Muscle of arm (tissue), 1 donor: ENCODE measurements at regions not wholly inside any gene's neighbourhood (a gene's known extent, or its start where the extent isn't known, plus 50 kb on each side); places are given as distances from the start of the nearest gene placed in this dataset.

Source experiments
- DNase-seq: peaks from one replicate; pipeline ENCODE4 v3.0.0-alpha.2; 2013

DNA sequence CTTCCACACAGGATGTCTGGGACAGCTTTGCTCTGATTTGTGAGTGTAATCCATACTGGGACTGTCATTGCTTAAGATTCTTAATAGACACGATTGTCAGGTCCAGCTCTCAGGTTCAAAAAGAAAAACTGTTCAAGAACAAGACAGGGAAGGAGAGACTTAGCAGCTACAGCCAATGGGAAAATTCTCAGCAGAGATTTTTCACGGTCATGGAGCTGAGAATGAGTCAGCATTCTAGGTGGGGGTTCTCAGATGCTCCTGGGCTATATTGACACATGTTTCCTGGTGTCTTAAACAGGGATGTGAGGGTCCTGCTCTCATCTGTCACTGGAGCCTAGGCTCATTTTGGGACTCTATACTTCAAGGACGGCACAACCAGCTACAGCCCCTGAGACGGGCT is 318.3 kb downstream of the RRAGC start:
- no peak for DNase-seq

DNA sequence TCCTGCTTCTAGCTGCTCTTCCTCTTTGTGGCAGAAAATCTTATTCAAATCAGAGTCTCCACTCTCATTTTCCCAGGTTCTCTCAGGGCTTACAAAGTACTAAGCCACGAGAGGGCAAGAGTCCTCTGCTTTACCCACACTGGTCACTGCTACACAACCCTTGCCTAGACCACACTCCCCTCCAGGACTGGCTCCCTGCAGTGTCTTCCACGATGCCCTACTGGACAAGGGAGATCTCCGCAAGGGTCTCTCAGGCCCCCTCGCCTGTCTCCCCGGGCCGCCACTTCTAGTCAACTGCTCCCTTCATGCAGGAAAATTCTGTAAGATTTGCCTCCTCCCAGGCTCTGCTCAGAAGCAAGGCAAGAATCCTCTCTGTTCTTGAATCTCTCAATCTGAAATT is 319.6 kb downstream of the RRAGC start:
- no peak for DNase-seq

DNA sequence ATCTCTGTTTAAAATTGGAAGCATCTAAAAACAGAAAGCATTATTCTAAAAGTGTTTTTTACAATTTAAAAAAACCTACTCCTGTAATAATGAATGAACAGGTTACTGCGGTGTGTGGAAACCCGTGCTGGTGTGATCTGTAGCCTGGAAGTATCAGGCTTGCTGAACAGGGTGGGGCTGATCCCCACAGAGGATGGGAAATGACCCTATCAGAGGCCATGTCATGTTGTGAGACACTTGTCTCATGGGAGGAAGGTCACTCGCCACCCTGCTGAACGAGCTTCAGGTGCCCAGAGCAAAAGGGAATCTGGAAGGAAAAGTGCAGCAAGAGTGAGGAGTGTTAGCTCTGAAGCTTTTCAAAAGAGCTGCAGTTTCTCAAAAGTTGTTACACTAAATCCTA is 320.7 kb downstream of the RRAGC start:
- DNase-seq: no peak

DNA sequence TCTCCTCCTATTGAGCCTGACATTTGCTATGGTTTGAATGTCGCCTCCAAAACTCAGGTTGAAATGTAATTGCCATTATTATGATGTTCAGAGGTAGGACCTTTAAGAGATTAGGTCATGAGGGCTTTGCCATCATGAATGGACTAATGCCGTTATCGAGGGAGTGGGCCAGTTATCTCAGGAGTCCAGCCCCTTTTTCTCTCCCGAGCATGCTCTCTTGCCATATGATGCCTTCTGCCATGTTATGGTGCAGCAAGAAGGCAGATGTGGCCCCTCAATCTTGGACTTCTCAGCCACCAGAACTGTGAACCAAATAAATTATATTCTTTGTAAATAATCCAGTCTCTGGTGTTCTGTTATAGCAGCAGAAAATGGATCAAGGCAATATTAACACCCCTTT is 323.5 kb downstream of the RRAGC start:
- DNase-seq: no peak

DNA sequence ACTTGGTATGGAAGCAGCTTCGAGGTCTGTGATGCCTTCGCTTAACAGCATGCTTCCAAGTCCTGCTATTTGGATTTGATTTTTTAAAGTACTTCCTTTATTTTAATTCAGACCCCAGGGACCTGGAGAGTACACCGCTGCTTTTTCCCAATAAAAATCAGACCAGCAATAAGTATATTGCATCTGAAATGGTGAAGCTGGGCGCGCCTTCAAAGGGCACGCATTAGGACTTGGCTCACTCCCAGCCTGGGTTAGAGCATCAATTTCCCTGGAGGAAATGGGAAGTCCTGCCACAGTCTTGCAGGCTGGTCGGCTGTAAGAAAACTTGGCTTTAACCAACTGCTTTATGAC is 325.1 kb downstream of the RRAGC start:
- no peak for DNase-seq

DNA sequence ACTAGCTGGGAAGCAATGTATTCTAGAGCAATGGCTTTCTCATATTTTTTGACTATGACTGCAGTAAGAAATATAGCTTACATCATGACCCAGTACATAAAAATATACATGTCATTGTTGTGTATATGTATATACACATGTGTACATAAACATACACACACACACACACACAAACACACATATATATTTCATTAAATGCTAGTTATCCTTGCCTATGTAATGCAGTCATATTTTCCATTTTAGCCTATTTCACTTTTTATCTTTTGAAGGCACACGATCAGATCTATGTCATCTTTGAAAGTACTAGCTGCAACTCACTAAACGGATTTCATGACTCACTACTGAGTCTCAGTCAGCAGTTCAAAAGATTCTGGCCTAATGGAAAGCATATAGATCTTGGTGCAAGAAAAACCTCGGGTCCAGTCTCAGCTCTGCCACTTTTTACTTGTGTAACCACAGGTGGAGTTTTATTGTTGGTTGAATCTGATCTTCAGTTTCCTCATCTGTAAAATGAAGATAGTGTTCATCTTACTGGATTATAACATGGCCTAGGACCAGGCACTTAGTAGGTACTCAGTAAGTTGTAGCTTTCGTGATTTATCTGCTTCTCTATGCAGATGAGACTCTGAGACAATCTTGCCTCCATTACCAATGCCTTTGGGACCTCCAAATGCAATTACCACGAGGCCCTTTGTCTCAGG is 325.6 kb downstream of the RRAGC start:
- DNase-seq: no peak

DNA sequence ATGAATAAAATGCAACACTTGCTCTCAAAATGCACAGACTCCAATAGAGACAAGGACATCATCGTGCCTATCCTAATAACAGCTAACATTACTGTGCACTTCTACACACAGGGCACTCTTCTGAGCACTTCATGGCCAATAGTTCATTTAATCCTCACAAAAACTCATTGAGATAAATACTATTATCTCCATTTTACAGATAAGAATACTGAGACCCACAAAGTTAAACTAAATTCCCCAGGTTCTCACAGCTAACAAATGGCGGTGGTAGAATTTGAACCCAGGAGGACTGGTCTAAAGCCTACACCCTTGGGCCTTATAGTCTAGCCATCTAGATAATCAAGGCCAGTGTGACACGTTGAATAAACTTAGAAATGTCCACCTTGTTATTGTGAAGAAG is 328.6 kb downstream of the RRAGC start:
- no peak for DNase-seq

DNA sequence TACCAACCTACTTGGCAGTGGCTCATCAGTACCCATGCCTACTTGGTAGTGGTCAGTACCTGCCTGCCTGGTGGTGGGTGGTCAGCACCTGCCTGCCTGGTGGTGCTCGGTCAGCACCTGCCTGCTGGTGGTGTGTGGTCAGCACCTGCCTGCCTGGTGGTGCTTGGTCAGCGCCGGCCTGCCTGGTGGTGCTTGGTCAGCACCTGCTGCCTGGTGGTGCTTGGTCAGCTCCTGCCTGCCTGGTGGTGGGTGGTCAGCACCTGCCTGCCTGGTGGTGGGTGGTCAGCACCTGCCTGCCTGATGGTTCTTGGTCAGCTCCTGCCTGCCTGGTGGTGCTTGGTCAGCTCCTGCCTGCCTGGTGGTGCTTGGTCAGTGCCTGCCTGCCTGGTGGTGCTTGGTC is 329.6 kb downstream of the RRAGC start:
- DNase-seq: no peak

DNA sequence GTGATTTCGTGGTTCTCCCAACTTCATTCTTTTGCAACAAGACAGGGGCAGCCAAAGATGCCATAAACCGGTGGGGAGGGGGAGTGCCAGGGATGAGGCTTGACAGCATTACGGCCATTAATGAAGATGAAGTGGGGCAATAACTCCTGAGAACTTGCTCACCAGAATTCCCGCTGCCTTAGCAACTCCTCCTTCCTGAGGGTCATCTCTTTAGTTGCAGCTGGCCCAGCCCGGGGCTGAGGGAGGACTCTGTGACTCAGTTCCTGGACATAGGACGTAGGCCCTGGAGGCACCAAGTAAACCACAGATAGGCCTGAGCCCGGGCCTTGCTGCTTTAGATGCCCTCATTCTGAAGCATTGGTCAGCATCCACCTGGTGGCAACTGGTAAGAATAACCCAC is 330.2 kb downstream of the RRAGC start:
- DNase-seq: no peak

DNA sequence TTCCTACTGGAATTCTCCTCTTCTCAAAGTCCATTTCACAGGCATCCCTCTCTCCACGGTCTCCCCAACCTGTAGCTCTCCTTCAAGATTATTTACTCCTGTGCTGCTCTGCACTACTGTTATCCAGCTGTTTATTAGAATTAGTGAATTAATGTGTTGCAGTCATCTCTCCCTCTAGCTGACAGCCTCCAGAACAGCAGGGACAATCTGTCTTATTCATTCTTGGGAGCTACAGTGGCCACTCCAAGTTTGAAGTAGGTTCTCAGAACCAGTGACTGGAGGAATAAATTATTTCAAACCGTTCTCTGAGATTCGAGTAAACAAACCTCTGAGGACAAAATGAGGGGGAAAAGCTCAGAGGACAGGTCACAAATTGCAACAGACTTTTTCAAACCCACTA is 330.9 kb downstream of the RRAGC start:
- DNase-seq: no peak

DNA sequence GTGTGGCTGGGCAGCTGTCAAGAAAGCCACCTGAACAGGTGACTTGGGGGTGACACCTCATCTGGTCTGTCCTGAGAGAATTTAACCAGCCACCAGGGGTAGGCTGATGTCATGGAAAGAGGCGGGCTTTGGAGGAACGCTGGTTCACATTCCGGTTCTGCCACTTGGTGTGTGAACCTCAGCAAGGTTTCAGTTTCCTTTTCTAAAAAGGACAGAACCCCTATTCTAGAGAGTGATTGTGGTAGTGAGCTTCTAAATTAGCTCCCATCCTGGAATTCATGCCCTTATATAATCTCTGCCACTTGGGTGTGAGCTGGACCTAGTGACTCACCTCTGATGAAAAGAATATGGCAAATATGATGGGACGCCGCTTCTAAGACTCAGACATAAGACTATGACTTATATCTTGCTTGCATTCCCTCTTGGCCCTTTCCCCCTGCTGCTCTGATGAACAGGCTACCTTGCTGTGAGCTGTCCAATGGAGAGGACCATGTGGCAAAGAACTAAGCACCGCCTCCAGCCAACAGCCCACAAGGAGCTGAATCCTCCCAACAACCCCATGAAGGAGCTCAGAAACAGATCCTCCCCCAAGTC is 332.1 kb downstream of the RRAGC start:
- DNase-seq: no peak

DNA sequence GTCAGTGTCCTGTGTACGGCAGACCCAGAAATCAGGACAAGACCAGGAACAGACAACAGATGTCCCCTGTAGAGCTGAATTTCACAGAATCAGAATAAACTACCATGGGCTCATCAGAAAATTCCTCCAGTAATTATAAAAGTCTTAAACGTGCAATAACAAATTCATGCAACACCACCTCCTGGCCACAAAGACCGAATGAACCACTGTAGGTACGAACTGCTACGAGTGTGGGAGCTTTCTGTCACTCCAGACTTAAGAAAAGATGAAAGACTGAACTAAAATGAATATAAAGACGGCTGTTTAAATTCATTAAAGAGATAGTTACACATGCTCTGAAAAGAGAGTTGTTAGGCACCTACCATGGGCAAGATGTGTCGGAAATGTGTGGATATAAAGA is 333.5 kb downstream of the RRAGC start:
- DNase-seq: no peak

DNA sequence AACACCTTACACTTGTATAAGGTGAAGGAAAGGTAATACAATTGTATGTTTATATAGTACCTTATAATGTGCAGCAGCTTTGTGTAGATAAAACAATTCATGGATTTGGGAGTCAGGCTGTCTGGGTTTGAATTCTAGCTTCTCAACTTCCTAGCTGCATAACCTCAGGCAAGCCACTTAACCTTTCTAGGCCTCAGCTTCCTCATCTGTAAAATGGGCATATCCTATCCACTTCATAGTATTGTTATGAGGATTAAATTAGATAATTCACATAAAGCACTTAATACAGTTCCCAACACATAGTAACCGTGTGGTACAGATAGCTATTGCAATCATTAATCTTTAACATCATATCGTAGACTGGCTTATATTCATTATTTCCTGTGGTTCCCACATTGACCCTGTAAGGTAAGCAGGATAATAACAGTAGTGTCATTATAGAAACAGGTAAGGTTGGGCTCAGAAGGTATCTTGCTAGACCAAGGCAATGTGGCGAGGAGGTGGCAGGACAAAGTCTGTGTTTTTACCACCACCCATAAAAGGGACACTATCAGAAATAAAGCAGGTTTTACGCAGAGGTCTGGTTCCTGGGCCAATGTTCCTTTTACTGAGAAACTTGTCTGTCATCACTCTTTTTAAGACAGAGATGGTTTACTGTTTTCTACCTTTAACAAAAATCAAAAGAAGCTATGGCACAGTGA is 334.1 kb downstream of the RRAGC start:
- DNase-seq: no peak

DNA sequence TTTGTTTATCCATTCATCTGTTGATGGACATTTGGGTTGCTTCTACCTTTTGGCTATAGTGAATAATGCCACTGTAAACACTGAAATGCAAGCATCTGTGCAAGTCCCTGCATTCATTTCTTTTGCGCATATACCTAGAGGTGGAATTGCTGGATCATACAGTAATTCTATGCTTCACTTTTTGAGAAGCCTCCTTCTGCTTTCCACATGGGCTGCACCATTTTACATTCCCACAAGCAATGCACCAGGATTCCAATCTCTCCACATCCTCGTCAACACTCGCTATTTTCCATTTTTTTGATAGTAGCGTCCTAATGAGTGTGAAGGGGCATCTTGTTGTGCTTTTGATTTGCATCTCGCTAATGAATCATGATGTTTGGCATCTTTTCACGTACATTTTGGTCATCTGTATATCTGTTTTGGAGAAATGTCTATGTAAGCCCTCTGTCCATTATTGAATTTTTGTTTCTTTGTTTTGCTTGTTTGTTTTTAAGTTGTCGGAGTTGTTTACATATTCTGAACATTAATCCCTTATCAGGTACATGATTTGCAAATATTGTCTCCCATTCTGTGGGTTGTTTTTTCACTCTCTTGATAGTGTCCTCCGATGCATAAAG is 335.4 kb downstream of the RRAGC start:
- no peak for DNase-seq

DNA sequence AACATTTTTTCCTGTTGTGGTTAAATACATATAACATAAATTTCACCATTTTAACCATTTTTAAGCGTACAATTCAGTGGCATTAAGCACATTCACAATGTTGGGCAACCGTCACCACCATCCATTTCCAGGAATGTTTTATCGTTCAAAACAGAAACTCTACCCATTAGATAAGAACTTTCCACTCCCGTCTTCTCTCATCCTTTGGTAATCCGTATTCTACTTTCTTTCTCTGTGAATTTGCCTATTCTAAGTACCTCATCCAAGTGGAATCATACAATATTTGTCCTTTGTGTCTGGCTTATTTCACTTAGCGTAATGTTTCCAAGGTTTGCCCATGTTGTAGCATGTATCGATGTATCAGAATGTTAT is 336.0 kb downstream of the RRAGC start:
- DNase-seq: no peak

DNA sequence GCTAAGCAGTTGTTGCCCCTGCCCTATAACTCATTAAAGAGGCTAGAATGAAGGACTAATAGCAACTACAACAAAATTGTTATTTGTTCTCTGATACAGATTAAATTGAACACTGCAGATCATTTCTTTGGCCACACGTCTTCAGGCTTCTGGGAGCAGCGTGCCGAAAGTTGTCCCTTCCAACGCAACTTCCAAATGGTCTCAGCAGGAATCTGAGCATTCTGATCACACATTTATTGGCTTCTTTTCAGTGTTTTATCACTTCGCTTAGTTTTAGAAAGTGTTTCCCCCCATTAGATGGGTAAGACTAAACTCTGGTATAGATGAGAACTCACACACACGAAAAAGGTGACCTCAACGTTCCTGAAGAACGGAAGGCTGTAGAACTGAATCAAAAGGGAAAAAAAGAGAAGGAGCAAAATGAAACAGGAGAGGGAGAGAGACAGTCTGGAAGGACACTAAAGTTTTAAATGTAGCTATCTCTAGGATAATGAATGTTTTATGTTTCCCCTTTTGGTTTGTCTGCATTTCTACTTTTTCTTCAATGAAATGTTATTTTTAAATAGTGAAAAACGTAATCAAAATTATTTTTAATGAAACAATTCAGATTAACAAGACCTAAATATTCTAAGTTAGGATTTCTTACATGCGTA is 336.5 kb downstream of the RRAGC start:
- DNase-seq: no peak

DNA sequence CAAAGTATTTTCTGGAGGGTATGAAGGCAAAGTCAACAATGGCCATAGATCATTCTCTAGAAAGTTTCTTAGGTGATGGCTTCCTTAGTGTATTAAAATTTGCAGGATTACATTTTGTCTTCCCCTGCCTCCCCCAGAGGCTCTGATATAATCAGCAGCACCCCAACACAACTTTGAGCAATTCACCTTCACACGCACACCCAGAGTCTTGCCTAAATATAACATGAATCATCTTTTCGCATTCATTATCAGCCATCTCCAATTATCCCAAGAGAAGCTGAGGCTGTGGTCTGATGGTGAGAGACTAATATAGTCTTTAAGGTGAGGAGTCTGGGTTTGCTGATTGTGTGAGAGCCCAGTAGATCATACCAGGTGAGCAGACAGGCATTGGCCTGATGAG is 343.0 kb downstream of the RRAGC start:
- no peak for DNase-seq

DNA sequence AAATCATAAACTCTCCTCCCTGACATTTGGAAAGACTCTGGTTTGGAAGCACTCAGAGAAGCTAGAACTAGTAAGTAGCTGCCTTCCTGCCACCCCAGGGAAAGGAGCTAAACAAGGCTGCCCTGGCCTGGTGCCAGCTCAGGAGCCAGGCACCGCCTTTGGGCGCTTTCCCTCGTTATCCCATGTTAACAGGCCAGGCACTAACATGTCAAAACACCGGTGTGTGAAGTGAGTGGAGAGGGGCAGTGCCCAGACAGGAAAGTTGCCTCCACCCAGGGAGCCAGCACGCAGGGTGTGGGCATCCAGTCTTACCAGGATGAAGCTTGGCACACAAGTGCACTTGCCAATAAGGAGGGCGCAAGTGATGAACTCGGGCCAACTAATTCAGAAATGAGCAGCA is 346.8 kb downstream of the RRAGC start:
- no peak for DNase-seq

DNA sequence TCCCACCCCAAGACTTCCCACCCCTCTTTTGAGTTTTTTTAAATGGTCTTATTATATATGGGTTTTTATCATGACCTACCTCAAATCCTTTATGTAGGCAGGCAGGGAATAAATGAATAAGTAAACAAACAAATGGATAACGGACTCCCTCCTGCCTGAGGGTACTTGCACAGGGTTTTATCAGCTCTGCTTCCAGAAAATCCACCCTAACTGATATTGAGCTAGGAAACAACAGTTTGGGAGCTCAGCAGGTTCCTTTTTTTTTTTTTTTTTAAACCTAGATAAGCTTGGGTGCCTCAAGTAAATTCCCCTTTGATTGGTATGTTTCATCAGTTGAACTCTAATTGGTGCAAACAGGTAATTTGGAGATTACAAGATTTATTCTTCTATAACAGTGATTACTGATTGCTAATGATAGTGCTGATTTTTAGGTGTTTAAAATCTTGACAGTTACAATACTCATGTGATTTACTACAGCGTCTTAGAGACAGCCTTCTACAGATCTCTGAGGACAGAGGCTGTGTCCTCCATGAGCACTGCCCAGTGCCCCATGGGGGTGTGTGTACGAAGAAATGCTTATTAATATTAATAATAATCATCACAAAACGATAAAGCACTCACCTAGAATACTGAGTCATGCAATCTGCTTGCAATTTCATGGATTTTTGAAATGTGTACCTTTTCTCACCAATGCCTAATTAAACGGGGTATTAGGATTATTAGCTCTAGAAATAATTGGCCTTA is 347.4 kb downstream of the RRAGC start:
- DNase-seq: no peak

DNA sequence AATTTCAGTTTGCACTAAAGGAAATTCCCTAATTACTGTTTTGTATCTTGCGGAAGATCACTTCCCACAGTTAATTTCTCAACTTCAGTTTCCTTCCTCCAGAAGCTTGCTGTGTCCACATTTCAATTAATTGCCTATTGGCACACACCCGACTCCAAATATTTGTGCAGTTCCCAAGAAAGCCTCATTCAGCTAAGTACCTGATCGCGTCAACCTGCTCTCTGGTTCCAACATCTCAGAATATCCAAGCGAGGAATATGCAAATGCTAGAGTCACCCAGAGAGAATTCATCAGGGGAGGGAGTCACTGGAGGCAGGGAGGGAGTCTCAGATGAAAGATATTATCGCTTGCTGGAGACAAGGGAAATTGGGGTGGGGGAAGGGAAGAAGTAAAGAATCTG is 351.3 kb downstream of the RRAGC start:
- no peak for DNase-seq

DNA sequence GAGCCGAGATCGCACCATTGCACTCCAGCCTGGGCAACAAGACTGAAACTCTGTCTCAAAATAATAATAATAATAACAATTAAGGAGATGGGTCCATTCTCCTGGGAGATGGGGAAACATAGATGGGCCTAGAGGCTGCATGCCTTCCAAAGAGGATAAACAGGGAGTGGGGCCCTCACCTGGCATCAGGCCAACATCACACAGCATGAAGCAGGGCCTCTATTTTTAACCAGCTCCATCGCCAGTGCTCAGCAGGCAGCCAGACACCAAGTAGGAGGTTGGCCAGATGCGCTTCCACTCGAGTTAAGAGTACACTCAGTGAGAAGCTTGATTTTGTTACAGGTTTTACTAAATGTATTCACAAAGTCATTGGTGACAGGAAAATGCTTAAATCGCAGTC is 352.0 kb downstream of the RRAGC start:
- DNase-seq: no peak

DNA sequence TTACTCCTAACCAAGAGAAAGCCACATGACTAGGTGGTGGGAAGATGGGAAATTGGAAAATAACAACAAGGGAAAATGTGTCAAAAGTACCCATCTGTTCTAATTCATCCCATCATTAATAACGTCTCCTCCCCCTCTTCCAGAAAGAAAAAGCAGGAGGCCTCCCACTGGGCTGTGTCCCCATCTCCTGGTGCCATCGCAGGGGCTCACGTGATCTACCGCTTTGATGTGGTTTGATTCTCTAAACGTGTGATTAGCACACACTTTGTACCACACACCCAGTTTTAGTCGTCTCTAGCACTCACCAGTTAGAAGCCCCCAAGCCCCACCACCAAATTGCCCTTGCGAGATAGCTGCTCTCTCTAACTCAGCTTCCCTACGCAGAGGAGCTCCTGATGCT is 353.6 kb downstream of the RRAGC start:
- no peak for DNase-seq
